Astrocyte of the spinal cord (primary cell): ENCODE measurements at regions not wholly inside any gene's neighbourhood (a gene's known extent, or its start where the extent isn't known, plus 50 kb on each side); places are given as distances from the start of the nearest gene placed in this dataset.

Experiments used
- DNase-seq: peaks from one replicate; pipeline ENCODE4 v3.0.0; 2011; ENCODE audit warnings: low read depth, low spot score
- H3K4me3 ChIP-seq: 2 replicates; pipeline ENCODE4 v1.5.1; 2011; ENCODE audit warnings: low read depth, mild to moderate bottlenecking, low read length, moderate library complexity
- CTCF ChIP-seq: IDR thresholded peaks from 2 replicates; pipeline ENCODE4 v1.5.1; 2012; ENCODE audit warnings: low read depth, mild to moderate bottlenecking, low read length, inconsistent platforms
- in situ Hi-C: cut with HindIII; loops from 2 replicates; pipeline ENCODE4 v1.10.0; 2017; ENCODE audit warnings: low sequenced_read_pairs

- TF ChIP-seq CTCF: no peak
- DNase-seq: no peak
- in situ Hi-C loops: no loop called here
- H3K4me3 ChIP-seq: no peak overlapping the region
These were observed 400.0 kb upstream of the PPP2R3A start for GRCh38 chr3:135565546-135565945.

GRCh38 chr3:135567223-135567622, 398.3 kb upstream of the PPP2R3A start:
- in situ Hi-C loops: no loop called here
- no peak overlapping the region for H3K4me3 ChIP-seq
- TF ChIP-seq CTCF: no peak
- no peak for DNase-seq

GRCh38 chr3:135576751-135577150, 388.8 kb upstream of the PPP2R3A start:
- in situ Hi-C loops: no loop called here
- H3K4me3 ChIP-seq: no peak overlapping the region
- no peak for TF ChIP-seq CTCF
- no peak for DNase-seq

DNA sequence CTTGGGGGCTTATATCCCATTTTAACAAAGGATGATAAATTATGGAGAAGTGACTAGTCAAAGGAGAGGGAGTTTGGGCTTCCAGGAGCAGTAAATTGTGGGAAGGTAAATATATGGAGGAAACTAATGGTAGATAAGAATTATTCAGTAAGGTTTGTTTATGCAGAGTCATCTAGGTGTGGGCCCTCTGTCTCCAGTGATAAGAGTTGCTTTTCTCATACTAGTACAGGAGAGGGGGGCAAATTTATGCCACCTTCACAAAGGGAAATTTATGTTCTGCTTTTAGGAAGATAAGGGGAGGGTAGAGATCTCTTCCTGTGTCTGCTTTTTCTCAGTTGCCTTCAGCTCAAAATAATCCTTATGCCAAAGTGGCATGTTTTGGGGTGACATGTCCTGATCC, 383.7 kb upstream of the PPP2R3A start:
- H3K4me3 ChIP-seq: no peak overlapping the region
- TF ChIP-seq CTCF: no peak
- in situ Hi-C loops: no loop called here
- no peak for DNase-seq

GRCh38 chr3:135582800-135583199, 382.7 kb upstream of the PPP2R3A start:
- TF ChIP-seq CTCF: no peak
- in situ Hi-C loops: no loop called here
- H3K4me3 ChIP-seq: no peak overlapping the region
- no peak for DNase-seq

DNA sequence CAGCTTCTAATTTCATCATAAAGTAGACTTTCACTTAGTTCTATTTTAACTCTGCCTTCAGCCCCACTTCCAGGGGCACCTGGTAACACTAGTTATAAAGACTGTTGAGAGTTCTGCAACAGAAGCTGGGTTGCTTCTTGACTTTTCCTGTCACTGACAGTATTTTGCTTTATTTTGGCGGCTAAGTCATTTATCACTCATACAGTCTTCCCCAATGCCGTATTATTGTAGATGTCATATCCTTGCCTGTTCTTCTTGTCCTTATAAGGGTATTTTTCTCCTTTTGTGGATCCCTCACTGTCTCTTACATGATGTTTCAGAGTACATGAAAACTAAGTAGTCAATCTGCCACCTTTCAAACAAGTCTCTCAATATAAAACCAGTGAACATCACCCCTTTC, 369.0 kb upstream of the PPP2R3A start:
- in situ Hi-C loops: no loop called here
- H3K4me3 ChIP-seq: no peak overlapping the region
- TF ChIP-seq CTCF: no peak

GRCh38 chr3:135597855-135598254, 367.7 kb upstream of the PPP2R3A start:
- in situ Hi-C loops: no loop called here
- TF ChIP-seq CTCF: no peak
- no peak overlapping the region for H3K4me3 ChIP-seq
- DNase-seq: no peak

More for the DNA sequence above, 369.0 kb upstream of the PPP2R3A start:
- DNase-seq: no peak
